ENCODE measurements at regions not wholly inside any gene's neighbourhood (a gene's known extent, or its start where the extent isn't known, plus 50 kb on each side); places are given as distances from the start of the nearest gene placed in this dataset.
"Not testable (repeated sequence)": the region's sequence is repeated elsewhere in the genome, so short reads cannot be mapped to it uniquely, and the experiment has no call there.

DNA sequence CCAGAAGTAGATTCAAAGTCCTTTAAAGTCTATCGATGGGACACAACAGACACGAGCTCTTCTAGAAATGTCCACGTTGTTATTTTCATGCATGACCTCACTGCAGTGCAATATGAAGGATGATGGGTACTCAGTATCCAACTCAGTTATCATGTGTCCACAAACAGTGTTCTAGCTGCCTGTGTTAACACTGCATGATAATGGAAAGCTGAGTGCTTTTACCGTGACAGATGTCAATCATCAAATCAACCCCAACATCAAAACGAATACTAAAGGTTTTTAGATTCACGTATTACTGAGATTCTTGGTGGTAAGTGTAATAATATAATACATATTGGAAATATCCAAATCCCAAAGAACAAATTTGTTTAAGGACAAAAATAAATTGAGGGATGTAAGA lies 394.8 kb upstream of the TENM3 start:
- no peak for DNase-seq (ENCODE audit: low spot score)
- TF ChIP-seq, protein P1, sequence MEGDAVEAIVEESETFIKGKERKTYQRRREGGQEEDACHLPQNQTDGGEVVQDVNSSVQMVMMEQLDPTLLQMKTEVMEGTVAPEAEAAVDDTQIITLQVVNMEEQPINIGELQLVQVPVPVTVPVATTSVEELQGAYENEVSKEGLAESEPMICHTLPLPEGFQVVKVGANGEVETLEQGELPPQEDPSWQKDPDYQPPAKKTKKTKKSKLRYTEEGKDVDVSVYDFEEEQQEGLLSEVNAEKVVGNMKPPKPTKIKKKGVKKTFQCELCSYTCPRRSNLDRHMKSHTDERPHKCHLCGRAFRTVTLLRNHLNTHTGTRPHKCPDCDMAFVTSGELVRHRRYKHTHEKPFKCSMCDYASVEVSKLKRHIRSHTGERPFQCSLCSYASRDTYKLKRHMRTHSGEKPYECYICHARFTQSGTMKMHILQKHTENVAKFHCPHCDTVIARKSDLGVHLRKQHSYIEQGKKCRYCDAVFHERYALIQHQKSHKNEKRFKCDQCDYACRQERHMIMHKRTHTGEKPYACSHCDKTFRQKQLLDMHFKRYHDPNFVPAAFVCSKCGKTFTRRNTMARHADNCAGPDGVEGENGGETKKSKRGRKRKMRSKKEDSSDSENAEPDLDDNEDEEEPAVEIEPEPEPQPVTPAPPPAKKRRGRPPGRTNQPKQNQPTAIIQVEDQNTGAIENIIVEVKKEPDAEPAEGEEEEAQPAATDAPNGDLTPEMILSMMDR (IDR thresholded peaks at IDR 0.05; ENCODE audit: poor library complexity, severe bottlenecking), result no peak
- no peak for ATAC-seq (ENCODE audit: low read depth)

DNA sequence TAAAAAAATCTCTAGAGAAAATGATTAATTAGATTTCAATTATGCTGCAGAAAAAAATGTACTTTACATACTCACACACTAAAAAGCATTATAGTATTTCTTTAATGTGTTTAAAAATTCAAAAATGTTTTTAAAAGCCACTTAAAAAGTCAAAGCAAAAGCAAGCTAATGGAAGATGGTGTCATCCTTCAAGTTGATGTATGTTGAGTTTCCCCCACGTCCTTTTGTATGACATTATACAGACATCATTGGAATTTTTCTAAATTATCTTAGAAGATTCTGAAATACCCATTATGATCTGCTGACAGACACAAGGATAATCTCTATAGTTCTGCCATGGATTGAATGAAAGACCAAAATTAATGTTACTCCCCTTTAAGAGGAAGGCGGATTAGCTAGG lies 393.7 kb upstream of the TENM3 start:
- Histone ChIP-seq H3K36me3 (ENCODE audit: low read depth) (no peaks in the 10 kb centered on the region), H3K4me3 (ENCODE audit: severe bottlenecking) (no peak overlapping the region), H3K4me1 (ENCODE audit: insufficient read depth, poor library complexity, severe bottlenecking) (peaks cover 12% of the 10 kb centered on the region), H3K9me3 (ENCODE audit: severe bottlenecking) (no peaks in the 10 kb centered on the region), H3K27ac (ENCODE audit: poor library complexity, severe bottlenecking) (no peak overlapping the region), H3K27me3 (ENCODE audit: insufficient read depth, poor library complexity, severe bottlenecking) (no peaks in the 10 kb centered on the region)
- no peak for ATAC-seq (ENCODE audit: low read depth)
- no peak for DNase-seq (ENCODE audit: low spot score)
- TF ChIP-seq, protein P1 (IDR thresholded peaks at IDR 0.05; ENCODE audit: poor library complexity, severe bottlenecking), result no peak

More for the DNA sequence above, 394.8 kb upstream of the TENM3 start:
- H3K4me1 ChIP-seq (ENCODE audit: insufficient read depth, poor library complexity, severe bottlenecking), result peaks cover 12% of the 10 kb centered on the region
- H3K27ac ChIP-seq (ENCODE audit: poor library complexity, severe bottlenecking), result no peak overlapping the region
- H3K4me3 ChIP-seq (ENCODE audit: severe bottlenecking), result no peak overlapping the region
- no peaks in the 10 kb centered on the region for H3K9me3 ChIP-seq (ENCODE audit: severe bottlenecking)
- H3K36me3 ChIP-seq (ENCODE audit: low read depth), result no peaks in the 10 kb centered on the region
- H3K27me3 ChIP-seq (ENCODE audit: insufficient read depth, poor library complexity, severe bottlenecking), result no peaks in the 10 kb centered on the region

DNA sequence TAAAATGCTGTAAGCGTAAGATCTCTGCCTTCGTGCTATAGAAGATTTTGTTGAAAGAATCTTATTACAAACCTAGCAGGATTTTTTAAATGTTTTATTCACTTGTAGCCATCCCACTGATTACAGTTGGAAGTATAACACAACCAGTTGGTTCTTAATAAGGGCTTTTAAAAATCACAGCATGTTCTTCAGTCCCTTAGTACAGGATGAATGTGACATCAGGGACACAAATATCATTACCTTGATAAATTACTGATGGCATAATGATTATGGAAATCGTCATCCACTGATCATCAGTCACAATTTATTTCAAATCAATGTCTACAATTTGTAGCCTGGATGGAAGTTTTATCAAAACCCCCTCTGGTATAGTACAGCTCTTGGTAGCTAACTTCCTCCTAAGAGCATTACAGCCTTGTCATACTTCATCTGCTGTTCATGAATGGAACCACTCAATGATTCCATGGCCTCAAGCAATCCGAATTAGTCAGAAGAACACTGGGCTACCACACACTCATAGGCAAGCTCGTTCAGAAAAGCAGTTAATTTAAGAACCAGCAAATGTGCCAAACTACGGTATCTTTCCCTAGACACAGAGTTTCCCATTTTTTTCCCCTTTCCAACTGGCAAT lies 389.2 kb upstream of the TENM3 start:
- Histone ChIP-seq H3K27me3 (ENCODE audit: insufficient read depth, poor library complexity, severe bottlenecking) (no peaks in the 10 kb centered on the region), H3K27ac (ENCODE audit: poor library complexity, severe bottlenecking) (no peak overlapping the region), H3K36me3 (ENCODE audit: low read depth) (no peaks in the 10 kb centered on the region), H3K4me3 (ENCODE audit: severe bottlenecking) (no peak overlapping the region), H3K4me1 (ENCODE audit: insufficient read depth, poor library complexity, severe bottlenecking) (no peaks in the 10 kb centered on the region), H3K9me3 (ENCODE audit: severe bottlenecking) (no peaks in the 10 kb centered on the region)
- ATAC-seq (ENCODE audit: low read depth) (peak; percentile 66), DNase-seq (ENCODE audit: low spot score) (no peak)
- TF ChIP-seq, protein P1 (IDR thresholded peaks at IDR 0.05; ENCODE audit: poor library complexity, severe bottlenecking), result no peak

DNA sequence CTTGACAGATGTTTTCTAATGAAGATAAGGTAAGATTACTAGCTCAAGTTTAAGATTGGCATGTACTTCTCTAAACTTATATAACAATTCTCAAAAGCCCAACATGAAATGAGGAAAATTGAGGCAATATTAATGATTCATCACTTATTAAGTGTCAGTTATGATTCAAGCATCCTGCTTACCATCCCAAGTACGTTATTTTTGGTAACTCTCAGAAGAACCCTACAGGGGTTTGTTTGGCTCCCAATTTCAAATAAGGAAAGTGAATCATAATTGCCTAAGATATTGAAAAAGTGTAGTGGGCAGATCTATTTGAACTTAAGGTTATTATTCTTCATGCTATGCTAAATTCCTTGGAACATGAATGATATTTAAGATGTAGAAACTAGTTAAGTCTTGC lies 387.9 kb upstream of the TENM3 start:
- DNase-seq (ENCODE audit: low spot score) (no peak), ATAC-seq (ENCODE audit: low read depth) (no peak)
- Histone ChIP-seq H3K4me1 (ENCODE audit: insufficient read depth, poor library complexity, severe bottlenecking) (no peaks in the 10 kb centered on the region), H3K9me3 (ENCODE audit: severe bottlenecking) (no peaks in the 10 kb centered on the region), H3K4me3 (ENCODE audit: severe bottlenecking) (no peak overlapping the region), H3K36me3 (ENCODE audit: low read depth) (no peaks in the 10 kb centered on the region), H3K27me3 (ENCODE audit: insufficient read depth, poor library complexity, severe bottlenecking) (no peaks in the 10 kb centered on the region), H3K27ac (ENCODE audit: poor library complexity, severe bottlenecking) (no peak overlapping the region)
- TF ChIP-seq, protein P1 (IDR thresholded peaks at IDR 0.05; ENCODE audit: poor library complexity, severe bottlenecking), result no peak

DNA sequence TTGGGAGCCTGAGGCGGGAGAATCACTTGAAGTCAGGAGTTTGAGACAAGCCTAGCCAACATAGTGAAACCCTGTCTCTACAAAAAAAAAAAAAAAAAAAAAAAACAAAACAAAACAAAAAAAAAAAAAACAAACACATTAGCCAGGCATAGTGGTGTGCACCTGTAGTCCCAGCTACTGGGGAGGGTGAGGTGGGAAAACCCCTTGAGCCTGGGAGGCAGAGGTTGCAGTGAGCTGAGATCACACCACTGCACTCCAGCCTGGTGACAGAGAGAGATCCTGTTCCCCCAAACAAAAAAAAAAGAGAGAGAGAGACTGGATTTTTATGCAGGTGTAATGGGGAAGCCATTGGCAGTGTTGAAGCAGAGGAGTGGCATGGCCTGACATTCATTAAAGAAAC lies 385.7 kb upstream of the TENM3 start:
- not testable (repeated sequence) for H3K27me3 ChIP-seq (ENCODE audit: insufficient read depth, poor library complexity, severe bottlenecking); H3K36me3 ChIP-seq (ENCODE audit: low read depth); H3K27ac ChIP-seq (ENCODE audit: poor library complexity, severe bottlenecking); H3K4me3 ChIP-seq (ENCODE audit: severe bottlenecking); H3K9me3 ChIP-seq (ENCODE audit: severe bottlenecking); H3K4me1 ChIP-seq (ENCODE audit: insufficient read depth, poor library complexity, severe bottlenecking); DNase-seq (ENCODE audit: low spot score); ATAC-seq (ENCODE audit: low read depth)

All from RWPE2 (cell line).